WERI-Rb-1 (cell line): ENCODE measurements at regions not wholly inside any gene's neighbourhood (a gene's known extent, or its start where the extent isn't known, plus 50 kb on each side); places are given as distances from the start of the nearest gene placed in this dataset.

Source experiments
- DNase-seq: peaks from one replicate; pipeline ENCODE4 v3.0.0-alpha.2; 2020
- H3K27ac ChIP-seq: fragments of 250-450 bp; sonication (Bioruptor Pico); 2 replicates; pipeline ENCODE4 v1.5.1; 2020; ENCODE audit warnings: mild to moderate bottlenecking, moderate library complexity
- H3K27me3 ChIP-seq: fragments of 250-450 bp; sonication (Bioruptor Pico); 2 replicates; pipeline ENCODE4 v1.5.1; 2021; ENCODE audit warnings: mild to moderate bottlenecking, low read depth, moderate library complexity; ENCODE audit not compliant: insufficient read depth, severe bottlenecking
- H3K36me3 ChIP-seq: fragments of 250-450 bp; sonication (Bioruptor Pico); 2 replicates; pipeline ENCODE4 v1.5.1; 2020; ENCODE audit warnings: mild to moderate bottlenecking, moderate library complexity
- H3K4me3 ChIP-seq: 2 replicates; pipeline ENCODE4 v1.5.1; 2011; ENCODE audit warnings: low read depth, mild to moderate bottlenecking, control low read depth, low read length
- H3K9me3 ChIP-seq: fragments of 250-450 bp; sonication (Bioruptor Pico); 2 replicates; pipeline ENCODE4 v1.5.1; 2021; ENCODE audit warnings: mild to moderate bottlenecking, moderate library complexity; ENCODE audit not compliant: severe bottlenecking
- CTCF ChIP-seq: IDR thresholded peaks from 2 replicates; pipeline ENCODE4 v1.5.1; 2011; ENCODE audit warnings: low read depth, mild to moderate bottlenecking, control low read depth, inconsistent platforms, low read length

GRCh38 chr6:163892824-163893561 is 478.5 kb downstream of the QKI start:
- H3K27ac ChIP-seq = no peak overlapping the region
- no peak overlapping the region for H3K4me3 ChIP-seq
- H3K9me3 ChIP-seq = no peaks in the 10 kb centered on the region
- peak; percentile 80 for DNase-seq
- no peaks in the 10 kb centered on the region for H3K36me3 ChIP-seq
- no peaks in the 10 kb centered on the region for H3K27me3 ChIP-seq
- TF ChIP-seq CTCF = no peak

- TF ChIP-seq CTCF = no peak
- Histone ChIP-seq H3K36me3 (no peaks in the 10 kb centered on the region), H3K27ac (no peak overlapping the region), H3K9me3 (no peaks in the 10 kb centered on the region), H3K27me3 (no peaks in the 10 kb centered on the region), H3K4me3 (no peak overlapping the region)
- no peak for DNase-seq
Measured at GRCh38 chr6:163889904-163890514, 475.5 kb downstream of the QKI start.

DNA sequence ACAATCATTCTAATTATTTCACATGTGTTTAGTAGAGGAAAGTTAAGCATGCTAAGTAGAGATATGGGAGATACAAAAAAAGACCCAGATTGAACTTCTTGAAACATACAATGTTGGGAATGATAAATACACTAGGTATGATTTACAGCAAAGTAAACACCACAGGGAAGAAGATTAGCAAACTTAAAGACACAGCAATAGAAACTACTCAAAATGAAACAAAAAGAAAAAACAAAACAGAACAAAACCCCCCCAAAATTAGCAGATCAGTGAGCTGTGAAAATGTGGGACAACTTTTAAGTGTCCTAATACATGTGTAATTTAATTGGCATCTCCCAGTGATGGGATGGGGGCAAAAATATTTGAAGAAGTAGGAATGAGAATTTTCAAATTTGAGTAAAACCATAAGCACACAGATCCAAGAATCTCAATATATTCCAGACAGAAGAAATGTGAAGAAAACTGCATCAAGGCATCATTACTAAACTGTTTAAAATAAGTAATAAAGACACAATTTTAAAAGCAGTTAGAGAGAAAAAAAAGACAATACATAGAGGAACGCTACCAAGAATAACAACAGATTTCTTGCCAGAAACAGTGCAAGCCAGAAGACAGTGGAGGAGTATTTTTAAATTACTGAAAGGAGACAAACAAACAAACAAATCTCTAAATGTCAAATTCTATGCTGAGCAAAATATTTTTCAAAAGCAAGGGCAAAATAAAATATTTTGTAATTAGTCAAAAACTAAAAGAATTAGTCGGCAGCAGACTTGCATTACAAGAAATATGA is 473.7 kb downstream of the QKI start:
- TF ChIP-seq CTCF = no peak
- no peak overlapping the region for H3K4me3 ChIP-seq
- DNase-seq = no peak
- H3K36me3 ChIP-seq = no peaks in the 10 kb centered on the region
- no peaks in the 10 kb centered on the region for H3K9me3 ChIP-seq
- no peaks in the 10 kb centered on the region for H3K27me3 ChIP-seq
- H3K27ac ChIP-seq = no peak overlapping the region

DNA sequence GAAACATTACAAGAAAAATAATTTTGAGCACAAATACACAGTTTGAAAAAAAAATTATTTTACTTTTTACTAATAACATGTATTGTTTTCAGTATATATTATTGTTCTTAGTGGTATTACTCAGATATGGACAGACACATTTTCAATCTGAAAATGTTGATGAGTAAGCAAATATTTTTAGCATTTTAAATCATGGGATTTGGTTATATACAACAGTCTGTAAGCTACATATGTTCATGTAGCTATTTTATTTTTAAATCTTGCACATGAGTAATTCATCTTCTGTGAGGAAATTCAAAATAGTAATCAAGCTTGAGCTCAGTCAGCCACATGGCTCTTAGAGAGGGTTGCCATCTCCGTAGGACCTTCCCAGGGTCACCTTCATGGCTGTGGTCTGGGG is 471.9 kb downstream of the QKI start:
- H3K27me3 ChIP-seq = no peaks in the 10 kb centered on the region
- H3K36me3 ChIP-seq = no peaks in the 10 kb centered on the region
- H3K4me3 ChIP-seq = no peak overlapping the region
- H3K9me3 ChIP-seq = no peaks in the 10 kb centered on the region
- H3K27ac ChIP-seq = no peak overlapping the region
- no peak for TF ChIP-seq CTCF
- DNase-seq = no peak

GRCh38 chr6:163883984-163884383 is 469.5 kb downstream of the QKI start:
- no peak for DNase-seq
- no peak for TF ChIP-seq CTCF
- Histone ChIP-seq H3K36me3 (no peaks in the 10 kb centered on the region), H3K27me3 (no peaks in the 10 kb centered on the region), H3K27ac (no peak overlapping the region), H3K4me3 (no peak overlapping the region), H3K9me3 (no peaks in the 10 kb centered on the region)
